Esophagus muscularis mucosa (tissue), 4 donors: ENCODE measurements at regions not wholly inside any gene's neighbourhood (a gene's known extent, or its start where the extent isn't known, plus 50 kb on each side); places are given as distances from the start of the nearest gene placed in this dataset.
A peak's percentile ranks its signal among the peaks of the same experiment; 100 is the strongest.

Source experiments
- DNase-seq: peaks from one replicate; pipeline ENCODE4 v3.0.0-alpha.2; 2017; ENCODE audit errors: extremely low spot score
- H3K27ac ChIP-seq, 4 donors: fragments of 200-600 bp; sonication (generic); replicated peaks in 1 of 4; 1 replicate in 3 of 4; 2 replicates in 1 of 4; pipeline ENCODE4 v1.5.1; 2016 to 2019; ENCODE audit warnings: mild to moderate bottlenecking in 1 of 4
- H3K27me3 ChIP-seq, 4 donors: fragments of 200-600 bp; sonication (generic); one replicate each; pipeline versions ENCODE4 v1.5.1 to v1.6.0; 2016 to 2019
- H3K36me3 ChIP-seq, 4 donors: fragments of 200-600 bp; sonication (generic); one replicate each; pipeline ENCODE4 v1.5.1; 2016 to 2019
- H3K4me1 ChIP-seq, 4 donors: fragments of 200-600 bp; sonication (generic); one replicate each; pipeline ENCODE4 v1.5.1; 2016 to 2019
- H3K4me3 ChIP-seq, 4 donors: fragments of 200-600 bp; sonication (generic); 1 replicate in 2 of 4; 2 replicates in 2 of 4; pipeline ENCODE4 v1.5.1; 2016 to 2019; ENCODE audit warnings: mild to moderate bottlenecking in 4 of 4, moderate library complexity in 1 of 4
- H3K9me3 ChIP-seq, 4 donors: fragments of 200-600 bp; sonication (generic); 1 replicate in 3 of 4; 2 replicates in 1 of 4; pipeline ENCODE4 v1.5.1; 2016 to 2019
- EP300 ChIP-seq: sonication (generic); formaldehyde crosslinking; IDR thresholded peaks from one replicate; pipeline ENCODE4 v1.6.1; 2017; ENCODE audit warnings: antibody characterized with exemption
- POLR2A ChIP-seq: fragments of 450-650 bp; IDR thresholded peaks from one replicate; pipeline ENCODE4 v1.6.1; 2017; ENCODE audit warnings: antibody characterized with exemption, moderate library complexity, mild to moderate bottlenecking, low read depth
- POLR2AphosphoS5 ChIP-seq, 2 donors: sonication (generic); formaldehyde crosslinking; IDR thresholded peaks; one replicate each; pipeline ENCODE4 v1.6.1; 2017; ENCODE audit warnings: antibody characterized with exemption in 2 of 2
- WGBS: methylation state at CpG from one replicate; pipeline ENCODE4 v1.1.5; 2018; 5-methylcytosine and 5-hydroxymethylcytosine counted together
- intact Hi-C: fragments of 100-400 bp; cut with DNase I; formaldehyde crosslinking; loops from one replicate; pipeline ENCODE4 v1.15.1; 2023
- TF ChIP-seq, protein P1 (sequence below), 3 experiments: fragments of 200-600 bp in 2 of 3; fragments of 450-650 bp in 1 of 3; sonication (generic) in 2 of 3; IDR thresholded peaks; one replicate each; pipeline ENCODE4 v1.5.1; 2017 to 2019; ENCODE audit warnings: antibody characterized with exemption in 3 of 3, mild to moderate bottlenecking in 2 of 3, moderate library complexity in 1 of 3

DNA sequence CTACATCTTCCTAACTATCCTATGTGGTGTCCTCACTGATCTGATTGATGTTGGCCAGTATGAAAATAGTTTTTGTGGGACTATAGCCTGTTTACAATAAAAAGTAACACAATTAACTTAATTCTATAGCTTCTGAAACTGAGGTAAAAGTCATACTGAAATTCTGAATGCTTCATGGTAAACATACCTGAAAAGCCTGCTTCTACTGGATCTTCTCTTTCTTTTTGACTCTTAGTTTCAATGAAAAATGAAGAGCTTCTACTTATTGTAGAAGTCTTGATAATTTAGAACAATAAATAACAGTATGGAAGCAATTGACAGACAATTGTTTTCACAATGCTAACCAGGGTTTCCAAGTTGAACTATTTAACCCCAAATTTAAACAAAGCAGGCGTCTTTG lies 383.9 kb upstream of the MMS22L start:
- H3K36me3 ChIP-seq: no peaks in the 10 kb centered on the region
- WGBS: 79% methylated on average over 1 of the region's 1 CpG
- TF ChIP-seq POLR2AphosphoS5 (IDR thresholded peaks at IDR 0.05) (no peak), EP300 (no peak), POLR2A (no peak)
- TF ChIP-seq, protein P1, sequence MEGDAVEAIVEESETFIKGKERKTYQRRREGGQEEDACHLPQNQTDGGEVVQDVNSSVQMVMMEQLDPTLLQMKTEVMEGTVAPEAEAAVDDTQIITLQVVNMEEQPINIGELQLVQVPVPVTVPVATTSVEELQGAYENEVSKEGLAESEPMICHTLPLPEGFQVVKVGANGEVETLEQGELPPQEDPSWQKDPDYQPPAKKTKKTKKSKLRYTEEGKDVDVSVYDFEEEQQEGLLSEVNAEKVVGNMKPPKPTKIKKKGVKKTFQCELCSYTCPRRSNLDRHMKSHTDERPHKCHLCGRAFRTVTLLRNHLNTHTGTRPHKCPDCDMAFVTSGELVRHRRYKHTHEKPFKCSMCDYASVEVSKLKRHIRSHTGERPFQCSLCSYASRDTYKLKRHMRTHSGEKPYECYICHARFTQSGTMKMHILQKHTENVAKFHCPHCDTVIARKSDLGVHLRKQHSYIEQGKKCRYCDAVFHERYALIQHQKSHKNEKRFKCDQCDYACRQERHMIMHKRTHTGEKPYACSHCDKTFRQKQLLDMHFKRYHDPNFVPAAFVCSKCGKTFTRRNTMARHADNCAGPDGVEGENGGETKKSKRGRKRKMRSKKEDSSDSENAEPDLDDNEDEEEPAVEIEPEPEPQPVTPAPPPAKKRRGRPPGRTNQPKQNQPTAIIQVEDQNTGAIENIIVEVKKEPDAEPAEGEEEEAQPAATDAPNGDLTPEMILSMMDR (IDR thresholded peaks at IDR 0.05): no peak
- no peaks in the 10 kb centered on the region for H3K27me3 ChIP-seq
- no peak overlapping the region for H3K27ac ChIP-seq
- peaks cover 4 to 17% (median 10%) of the 10 kb centered on the region in 4 donors for H3K4me1 ChIP-seq
- DNase-seq: no peak
- H3K9me3 ChIP-seq: no peaks in the 10 kb centered on the region
- intact Hi-C loops: no loop called here
- no peak overlapping the region for H3K4me3 ChIP-seq

DNA sequence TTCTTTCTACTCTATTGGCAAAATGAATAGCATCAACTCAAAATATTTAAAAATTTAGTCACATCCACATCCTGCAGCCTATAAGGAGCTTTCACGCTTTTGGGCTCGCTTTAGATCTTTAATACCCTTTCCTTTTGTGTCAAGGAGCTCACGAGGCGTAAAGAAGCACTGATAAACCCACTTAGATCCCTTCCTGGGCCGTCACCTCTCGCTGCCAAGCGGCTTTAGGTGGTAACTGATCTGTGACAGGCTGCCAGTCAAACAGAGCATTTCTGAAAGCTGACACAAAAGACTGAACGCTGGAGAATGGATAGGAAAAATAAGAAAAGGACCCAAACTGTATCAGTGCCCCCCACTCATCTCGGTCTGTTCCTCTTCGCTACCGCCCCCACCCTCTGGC lies 385.7 kb upstream of the MMS22L start:
- peaks cover 4 to 17% (median 10%) of the 10 kb centered on the region in 4 donors for H3K4me1 ChIP-seq
- peak overlapping the region in 3 of 4 donors; percentile 33 to 38 (median 35) for H3K4me3 ChIP-seq
- no peak overlapping the region for H3K27ac ChIP-seq
- H3K9me3 ChIP-seq: no peaks in the 10 kb centered on the region
- TF ChIP-seq EP300: no peak
- TF ChIP-seq, protein P1 (IDR thresholded peaks at IDR 0.05): no peak
- no peak for TF ChIP-seq POLR2AphosphoS5 (IDR thresholded peaks at IDR 0.05)
- no peak for TF ChIP-seq POLR2A
- intact Hi-C loops: no loop called here
- no peaks in the 10 kb centered on the region for H3K27me3 ChIP-seq
- 40% methylated on average over 11 of the region's 11 CpGs for WGBS
- DNase-seq: no peak
- H3K36me3 ChIP-seq: no peaks in the 10 kb centered on the region

DNA sequence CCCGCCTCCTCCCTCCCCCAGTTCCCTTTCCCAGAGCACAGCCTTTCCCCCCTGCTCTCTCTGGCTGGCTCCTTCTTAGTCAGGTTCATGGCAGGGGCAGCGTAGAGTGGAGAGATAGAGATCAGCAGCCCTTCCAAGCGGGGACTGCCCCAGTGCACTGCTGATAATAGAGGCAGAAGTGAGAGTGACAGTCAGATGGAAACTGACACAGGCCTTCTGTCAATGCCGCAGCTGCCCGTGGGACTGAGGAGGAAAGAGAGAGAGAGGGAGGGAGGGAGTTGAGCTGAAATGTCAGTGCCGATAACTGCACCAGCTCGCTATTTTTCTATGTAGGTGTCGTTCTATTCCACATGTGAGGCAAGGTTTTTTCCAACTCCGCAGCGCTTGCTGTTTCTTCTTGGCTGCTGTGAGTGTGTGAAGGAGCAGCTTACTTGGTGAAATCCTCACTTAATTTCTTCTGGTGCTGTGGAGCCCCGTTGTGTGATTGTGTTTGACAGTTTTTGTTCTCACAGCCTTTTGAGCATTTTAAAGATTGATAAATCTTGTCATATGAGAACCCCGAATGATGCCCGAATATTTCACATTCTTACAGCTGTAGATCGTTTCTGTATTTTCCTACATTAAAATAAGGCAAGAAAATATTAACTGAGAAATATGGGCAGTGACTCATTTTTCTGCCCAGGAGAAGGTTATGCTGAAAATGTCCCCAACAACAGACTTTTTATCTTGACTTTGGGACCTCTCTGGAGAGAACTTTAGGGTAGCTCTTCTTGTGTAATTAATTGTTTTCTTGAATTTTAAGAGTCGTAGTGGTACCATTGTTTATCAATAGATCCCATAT lies 386.4 kb upstream of the MMS22L start:
- Histone ChIP-seq H3K4me3 (peak overlapping the region; percentile 18 to 38 (median 34)), H3K27me3 (no peaks in the 10 kb centered on the region), H3K27ac (no peak overlapping the region), H3K4me1 (peaks cover 4 to 17% (median 10%) of the 10 kb centered on the region in 4 donors), H3K9me3 (no peaks in the 10 kb centered on the region), H3K36me3 (no peaks in the 10 kb centered on the region)
- WGBS: 10% methylated on average over 15 of the region's 15 CpGs
- DNase-seq: no peak
- intact Hi-C loops: no loop called here
- TF ChIP-seq POLR2A (no peak), EP300 (no peak), POLR2AphosphoS5 (IDR thresholded peaks at IDR 0.05) (no peak)
- TF ChIP-seq, protein P1 (IDR thresholded peaks at IDR 0.05): no peak

DNA sequence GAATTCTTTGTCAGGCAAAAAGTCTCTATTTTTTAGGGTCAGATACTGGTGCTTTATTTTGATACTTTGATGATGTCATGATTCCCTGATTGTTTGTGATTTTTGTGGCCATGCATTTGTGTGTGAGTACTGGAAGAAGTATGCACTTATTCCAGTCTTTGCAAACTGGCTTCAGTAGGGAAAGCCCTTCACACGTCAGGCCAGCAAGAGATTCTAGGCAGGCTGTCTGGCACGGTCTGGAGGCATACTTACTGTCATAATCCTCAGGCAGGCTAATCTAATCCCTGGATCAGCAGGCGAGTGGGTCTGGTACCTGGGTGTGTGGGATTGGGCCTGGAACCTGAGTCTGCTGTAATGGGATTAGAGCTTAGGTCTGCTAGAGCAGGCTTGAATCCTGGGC lies 391.8 kb upstream of the MMS22L start:
- no peak for DNase-seq
- Histone ChIP-seq H3K27ac (no peak overlapping the region), H3K4me1 (peaks cover 0 to 5% (median 0%) of the 10 kb centered on the region in 4 donors), H3K9me3 (no peaks in the 10 kb centered on the region), H3K27me3 (no peaks in the 10 kb centered on the region), H3K4me3 (no peak overlapping the region), H3K36me3 (no peaks in the 10 kb centered on the region)
- intact Hi-C loops: no loop called here
- TF ChIP-seq EP300 (no peak), POLR2AphosphoS5 (IDR thresholded peaks at IDR 0.05) (no peak), POLR2A (no peak)
- TF ChIP-seq, protein P1 (IDR thresholded peaks at IDR 0.05): no peak
- WGBS: 91% methylated on average over 3 of the region's 3 CpGs

DNA sequence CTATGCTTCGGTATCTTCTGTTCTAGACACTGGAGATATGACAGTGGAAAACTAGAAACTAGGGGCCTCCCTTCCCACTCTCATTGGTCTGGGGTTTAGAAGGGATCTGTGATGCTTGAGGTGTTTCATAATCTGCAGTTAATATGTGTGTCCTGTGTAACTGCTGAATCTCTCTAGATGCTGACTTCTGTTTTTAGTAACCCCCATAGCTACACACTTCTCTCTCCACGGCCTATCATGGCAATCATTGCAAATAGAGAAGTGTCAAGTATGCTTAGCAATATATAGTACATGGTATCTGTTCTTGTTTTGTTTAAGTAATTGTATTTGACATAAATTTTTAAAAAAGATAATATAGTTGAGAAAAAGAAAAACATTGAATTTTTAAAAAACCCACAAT lies 394.6 kb upstream of the MMS22L start:
- H3K4me3 ChIP-seq: no peak overlapping the region
- intact Hi-C loops: no loop called here
- 94% methylated on average over 2 of the region's 2 CpGs for WGBS
- no peaks in the 10 kb centered on the region for H3K36me3 ChIP-seq
- no peaks in the 10 kb centered on the region for H3K27me3 ChIP-seq
- no peak overlapping the region for H3K27ac ChIP-seq
- no peaks in the 10 kb centered on the region for H3K9me3 ChIP-seq
- H3K4me1 ChIP-seq: no peaks in the 10 kb centered on the region
- no peak for DNase-seq
- TF ChIP-seq, protein P1 (IDR thresholded peaks at IDR 0.05): no peak
- TF ChIP-seq POLR2AphosphoS5 (IDR thresholded peaks at IDR 0.05): no peak
- TF ChIP-seq POLR2A: no peak
- no peak for TF ChIP-seq EP300
